GM06990 (cell line): ENCODE measurements at regions not wholly inside any gene's neighbourhood (a gene's known extent, or its start where the extent isn't known, plus 50 kb on each side); places are given as distances from the start of the nearest gene placed in this dataset.

ENCODE experiments used
- DNase-seq: peaks from one replicate; pipeline ENCODE4 v3.0.0-alpha.2; 2011; ENCODE audit not compliant: insufficient read length; ENCODE audit errors: extremely low read depth
- H3K27me3 ChIP-seq: replicated peaks from 2 replicates; pipeline ENCODE4 v1.6.0; 2011; ENCODE audit warnings: low read length; ENCODE audit not compliant: control insufficient read depth, insufficient read depth
- H3K36me3 ChIP-seq: 2 replicates; pipeline ENCODE4 v1.5.1; 2011; ENCODE audit warnings: low read length; ENCODE audit not compliant: control insufficient read depth, insufficient read depth
- H3K4me3 ChIP-seq: replicated peaks from 2 replicates; pipeline ENCODE4 v1.5.1; 2011; ENCODE audit warnings: low read depth, mild to moderate bottlenecking, control low read depth, low read length
- CTCF ChIP-seq: IDR thresholded peaks from 2 replicates; pipeline ENCODE4 v1.5.1; 2011; ENCODE audit warnings: low read length, control low read depth, mild to moderate bottlenecking, inconsistent platforms; ENCODE audit not compliant: insufficient read depth, poor library complexity, severe bottlenecking

GRCh38 chr18:34985963-34986362 lies 55.2 kb upstream of the MAPRE2 start:
- DNase-seq = no peak
- TF ChIP-seq CTCF = no peak
- Histone ChIP-seq H3K27me3 (no peaks in the 10 kb centered on the region), H3K4me3 (no peak overlapping the region), H3K36me3 (no peaks in the 10 kb centered on the region)

DNA sequence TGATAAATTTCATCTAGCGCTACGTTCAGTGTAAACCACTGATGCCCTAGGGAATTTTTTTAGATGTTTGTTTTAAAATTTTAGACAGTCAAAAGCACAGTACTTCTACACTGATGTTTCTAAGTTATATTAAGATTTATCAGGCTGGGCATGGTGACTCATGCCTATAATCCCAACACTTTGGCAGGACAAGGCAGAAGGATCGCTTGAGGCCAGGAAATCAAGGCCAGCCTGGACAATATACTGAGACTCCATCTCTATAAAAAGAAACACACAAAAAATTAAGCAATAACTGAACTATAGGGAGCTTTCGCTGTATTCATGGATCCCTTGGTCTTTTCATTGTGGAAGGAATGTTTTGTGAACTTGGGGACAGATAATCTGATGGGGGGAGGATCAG lies 50.6 kb upstream of the MAPRE2 start:
- no peak for DNase-seq
- H3K27me3 ChIP-seq = no peaks in the 10 kb centered on the region
- no peak for TF ChIP-seq CTCF
- no peaks in the 10 kb centered on the region for H3K36me3 ChIP-seq
- H3K4me3 ChIP-seq = no peak overlapping the region

DNA sequence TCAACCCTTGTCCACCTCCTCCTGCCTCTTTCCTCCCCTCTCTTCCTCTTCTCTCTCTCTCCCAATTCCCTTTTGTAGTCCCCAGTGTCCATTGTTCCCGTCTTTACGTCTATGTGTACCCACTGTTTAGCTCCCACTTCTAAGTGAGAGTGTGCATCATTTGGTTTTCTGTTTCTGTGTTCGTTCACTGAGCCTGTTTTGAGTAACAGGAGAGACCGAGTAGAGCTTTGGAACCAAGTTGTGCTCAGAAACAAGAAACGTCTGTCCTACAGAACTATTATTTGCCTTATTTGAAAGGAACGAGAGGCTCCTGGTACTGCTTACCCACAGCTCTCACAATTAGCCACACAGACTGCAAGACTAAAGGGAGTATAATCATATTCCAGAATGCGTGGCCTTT lies 50.1 kb upstream of the MAPRE2 start:
- no peak overlapping the region for H3K4me3 ChIP-seq
- TF ChIP-seq CTCF = no peak
- no peak for DNase-seq

More for the DNA sequence above, 50.1 kb upstream of the MAPRE2 start:
- H3K27me3 ChIP-seq = no peaks in the 10 kb centered on the region
- no peaks in the 10 kb centered on the region for H3K36me3 ChIP-seq
